Ovary (tissue), 3 donors: ENCODE measurements at regions not wholly inside any gene's neighbourhood (a gene's known extent, or its start where the extent isn't known, plus 50 kb on each side); places are given as distances from the start of the nearest gene placed in this dataset.

ENCODE experiments used
- EP300 ChIP-seq: sonication (generic); formaldehyde crosslinking; IDR thresholded peaks from one replicate; pipeline ENCODE4 v1.6.1; 2017; ENCODE audit warnings: antibody characterized with exemption
- POLR2A ChIP-seq: fragments of 450-650 bp; IDR thresholded peaks from one replicate; pipeline ENCODE4 v1.6.1; 2017; ENCODE audit warnings: antibody characterized with exemption, mild to moderate bottlenecking, moderate library complexity
- TF ChIP-seq, protein P1 (sequence below), 3 donors: fragments of 450-650 bp in 2 of 3; fragments of 200-600 bp in 1 of 3; IDR thresholded peaks; one replicate each; pipeline versions ENCODE4 v1.5.1 to v1.8.0; 2016 to 2022; ENCODE audit warnings: antibody characterized with exemption in 3 of 3, mild to moderate bottlenecking in 1 of 3
- donor health status: DM: no; HTN: no; CAD: no.

DNA sequence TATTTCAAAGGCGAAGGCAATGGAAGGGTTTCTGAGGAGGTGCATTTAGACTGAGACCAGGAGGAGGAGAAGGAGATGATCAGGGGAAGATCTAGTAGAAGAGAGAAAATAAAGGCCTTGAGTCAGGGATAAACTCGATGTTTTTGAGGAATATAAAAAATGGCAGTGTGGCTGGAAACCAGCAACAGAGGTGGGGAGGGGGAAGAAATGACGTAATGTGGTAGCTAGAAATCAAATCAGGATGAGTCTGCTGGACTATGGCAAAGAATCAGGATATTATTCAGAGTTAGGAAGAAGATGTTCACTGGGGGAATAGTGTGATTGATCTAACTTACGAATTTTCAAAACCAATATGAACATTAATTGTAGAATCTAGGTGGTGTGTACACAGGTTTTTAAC, 1673.9 kb upstream of the WWC1 start:
- TF ChIP-seq, protein P1, sequence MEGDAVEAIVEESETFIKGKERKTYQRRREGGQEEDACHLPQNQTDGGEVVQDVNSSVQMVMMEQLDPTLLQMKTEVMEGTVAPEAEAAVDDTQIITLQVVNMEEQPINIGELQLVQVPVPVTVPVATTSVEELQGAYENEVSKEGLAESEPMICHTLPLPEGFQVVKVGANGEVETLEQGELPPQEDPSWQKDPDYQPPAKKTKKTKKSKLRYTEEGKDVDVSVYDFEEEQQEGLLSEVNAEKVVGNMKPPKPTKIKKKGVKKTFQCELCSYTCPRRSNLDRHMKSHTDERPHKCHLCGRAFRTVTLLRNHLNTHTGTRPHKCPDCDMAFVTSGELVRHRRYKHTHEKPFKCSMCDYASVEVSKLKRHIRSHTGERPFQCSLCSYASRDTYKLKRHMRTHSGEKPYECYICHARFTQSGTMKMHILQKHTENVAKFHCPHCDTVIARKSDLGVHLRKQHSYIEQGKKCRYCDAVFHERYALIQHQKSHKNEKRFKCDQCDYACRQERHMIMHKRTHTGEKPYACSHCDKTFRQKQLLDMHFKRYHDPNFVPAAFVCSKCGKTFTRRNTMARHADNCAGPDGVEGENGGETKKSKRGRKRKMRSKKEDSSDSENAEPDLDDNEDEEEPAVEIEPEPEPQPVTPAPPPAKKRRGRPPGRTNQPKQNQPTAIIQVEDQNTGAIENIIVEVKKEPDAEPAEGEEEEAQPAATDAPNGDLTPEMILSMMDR (IDR thresholded peaks at IDR 0.05): no peak
- TF ChIP-seq EP300 (no peak), POLR2A (no peak)
